Ovary (tissue), 7 donors: ENCODE measurements at regions not wholly inside any gene's neighbourhood (a gene's known extent, or its start where the extent isn't known, plus 50 kb on each side); places are given as distances from the start of the nearest gene placed in this dataset.

Experiments used
- DNase-seq, 5 donors: peaks; one replicate each; pipeline ENCODE4 v3.0.0-alpha.2; 2019 to 2020
- H3K27ac ChIP-seq, 2 donors: fragments of 200-600 bp; one replicate each; pipeline versions ENCODE4 v1.5.1 to v1.8.0; 2019 to 2022
- H3K27me3 ChIP-seq: fragments of 200-600 bp; one replicate; pipeline ENCODE4 v1.8.0; 2022
- H3K36me3 ChIP-seq: fragments of 200-600 bp; sonication (generic); one replicate; pipeline ENCODE4 v1.5.1; 2019
- H3K4me1 ChIP-seq: one replicate; pipeline ENCODE4 v1.8.1; 2013; ENCODE audit warnings: mild to moderate bottlenecking, moderate library complexity; ENCODE audit not compliant: insufficient read depth
- H3K4me3 ChIP-seq: fragments of 200-600 bp; sonication (generic); one replicate; pipeline ENCODE4 v1.5.1; 2017
- H3K9me3 ChIP-seq, 2 donors: fragments of 200-600 bp in 1 of 2; sonication (generic) in 1 of 2; one replicate each; pipeline versions ENCODE4 v1.5.1 to v1.8.1; 2013 to 2019; ENCODE audit warnings: mild to moderate bottlenecking in 1 of 2, moderate library complexity in 1 of 2
- CTCF ChIP-seq, 3 donors: fragments of 450-650 bp in 2 of 3; fragments of 200-600 bp in 1 of 3; IDR thresholded peaks; one replicate each; pipeline versions ENCODE4 v1.5.1 to v1.8.0; 2016 to 2022; ENCODE audit warnings: antibody characterized with exemption in 3 of 3, mild to moderate bottlenecking in 1 of 3
- EP300 ChIP-seq: sonication (generic); formaldehyde crosslinking; IDR thresholded peaks from one replicate; pipeline ENCODE4 v1.6.1; 2017; ENCODE audit warnings: antibody characterized with exemption
- POLR2A ChIP-seq: fragments of 450-650 bp; IDR thresholded peaks from one replicate; pipeline ENCODE4 v1.6.1; 2017; ENCODE audit warnings: antibody characterized with exemption, mild to moderate bottlenecking, moderate library complexity
- WGBS, 3 donors: extraction: QIAGEN DNeasy Blood & Tissue Kit in 1 of 3; methylation state at CpG; one replicate each; pipeline versions ENCODE4 v1.1.5 to v1.1.7; 2013 to 2017; 5-methylcytosine and 5-hydroxymethylcytosine counted together
- intact Hi-C, 4 donors: fragments of 100-400 bp; cut with DNase I; formaldehyde crosslinking; loops; one replicate each; pipeline versions ENCODE4 v1.11.0 to v1.15.1; 2022 to 2023
- donor health status: DM: no; HTN: no; CAD: no; lungs with moderate emphysema.
- donor health status: DM: no; HTN: no; CAD: no.
- donor health status: Bipolar disorder and iron deficiency.
- donor health status: DM: no; HTN: no; CAD: no.
- donor health status: DM: yes; HTN: yes; CAD: no.

GRCh38 chr3:23128655-23129054 is 74.5 kb upstream of the UBE2E2 start:
- no peaks in the 10 kb centered on the region for H3K9me3 ChIP-seq
- H3K27ac ChIP-seq = no peak overlapping the region
- no peaks in the 10 kb centered on the region for H3K36me3 ChIP-seq
- H3K4me1 ChIP-seq = peaks cover 4% of the 10 kb centered on the region
- WGBS, 3 donors = 44 to 62% (median 51%) methylated on average over 2 of the region's 2 CpGs
- no peak for DNase-seq
- intact Hi-C loops = no loop called here
- H3K4me3 ChIP-seq = no peak overlapping the region
- TF ChIP-seq POLR2A (no peak), CTCF (IDR thresholded peaks at IDR 0.05) (no peak), EP300 (no peak)
- H3K27me3 ChIP-seq = no peaks in the 10 kb centered on the region

GRCh38 chr3:23129117-23129516 is 74.0 kb upstream of the UBE2E2 start:
- Histone ChIP-seq H3K4me1 (peaks cover 4% of the 10 kb centered on the region), H3K36me3 (no peaks in the 10 kb centered on the region), H3K27ac (no peak overlapping the region), H3K4me3 (peak overlapping the region; percentile 25), H3K27me3 (no peaks in the 10 kb centered on the region), H3K9me3 (no peaks in the 10 kb centered on the region)
- intact Hi-C loops = no loop called here
- 11 to 16% (median 12%) methylated on average over 4 of the region's 4 CpGs for WGBS, 3 donors
- TF ChIP-seq POLR2A (no peak), CTCF (IDR thresholded peaks at IDR 0.05) (no peak), EP300 (no peak)
- DNase-seq = no peak

GRCh38 chr3:23129817-23130216 is 73.3 kb upstream of the UBE2E2 start:
- Histone ChIP-seq H3K4me1 (peaks cover 4% of the 10 kb centered on the region), H3K9me3 (no peaks in the 10 kb centered on the region), H3K27me3 (no peaks in the 10 kb centered on the region), H3K36me3 (no peaks in the 10 kb centered on the region), H3K4me3 (peak overlapping the region; percentile 25), H3K27ac (no peak overlapping the region)
- TF ChIP-seq EP300 = no peak
- TF ChIP-seq CTCF (IDR thresholded peaks at IDR 0.05) = no peak
- no peak for TF ChIP-seq POLR2A
- intact Hi-C loops = no loop called here
- 37 to 49% (median 40%) methylated on average over 3 of the region's 3 CpGs for WGBS, 3 donors
- no peak for DNase-seq

GRCh38 chr3:23130406-23130805 is 72.7 kb upstream of the UBE2E2 start:
- no peak for DNase-seq
- no peak overlapping the region for H3K4me3 ChIP-seq
- H3K27ac ChIP-seq = no peak overlapping the region
- WGBS, 3 donors = 84 to 87% (median 86%) methylated on average over 4 of the region's 4 CpGs
- intact Hi-C loops = no loop called here
- H3K36me3 ChIP-seq = no peaks in the 10 kb centered on the region
- peaks cover 4% of the 10 kb centered on the region for H3K4me1 ChIP-seq
- TF ChIP-seq EP300 = no peak
- no peak for TF ChIP-seq CTCF (IDR thresholded peaks at IDR 0.05)
- no peak for TF ChIP-seq POLR2A
- H3K27me3 ChIP-seq = no peaks in the 10 kb centered on the region
- H3K9me3 ChIP-seq = no peaks in the 10 kb centered on the region
